ENCODE measurements at regions not wholly inside any gene's neighbourhood (a gene's known extent, or its start where the extent isn't known, plus 50 kb on each side); places are given as distances from the start of the nearest gene placed in this dataset.

DNA sequence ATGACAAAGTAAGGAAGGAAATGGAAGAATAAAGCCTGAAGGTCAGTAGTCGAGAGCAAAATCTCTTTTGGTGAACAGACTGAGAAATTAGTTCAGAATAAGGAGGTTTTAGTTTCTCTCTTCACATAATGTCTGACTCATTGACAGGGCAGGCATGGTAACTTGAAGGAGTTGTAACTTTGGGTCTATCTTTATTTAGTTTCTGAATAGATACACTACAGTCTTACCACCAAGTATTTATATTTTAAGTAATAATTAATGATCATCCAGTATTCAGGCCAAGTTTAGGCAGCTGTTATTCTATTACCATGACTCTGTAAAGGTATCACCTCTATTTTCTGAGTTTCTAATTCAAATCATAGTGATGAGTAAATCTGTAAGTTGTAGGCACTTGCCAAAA is 219.9 kb downstream of the SPRY2 start:
- no peak for DNase-seq

DNA sequence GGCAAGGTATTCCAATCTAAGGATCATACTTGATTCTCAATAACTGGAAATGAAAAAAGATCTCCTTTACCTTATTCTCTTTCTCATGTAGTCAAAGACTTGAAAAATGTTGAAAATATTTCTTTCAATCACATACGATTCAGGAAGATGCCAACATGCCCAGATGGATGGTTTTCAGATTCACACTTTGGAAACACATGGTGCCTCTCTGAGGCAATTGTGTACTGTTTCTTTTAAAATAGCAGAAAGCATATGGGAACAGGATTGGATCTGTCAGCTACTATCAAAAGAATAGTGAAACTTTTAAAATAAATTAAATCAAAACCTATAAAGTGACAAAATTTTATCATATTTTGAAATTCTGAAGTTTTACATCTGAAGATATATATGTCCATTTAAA is 222.4 kb downstream of the SPRY2 start:
- DNase-seq = no peak

DNA sequence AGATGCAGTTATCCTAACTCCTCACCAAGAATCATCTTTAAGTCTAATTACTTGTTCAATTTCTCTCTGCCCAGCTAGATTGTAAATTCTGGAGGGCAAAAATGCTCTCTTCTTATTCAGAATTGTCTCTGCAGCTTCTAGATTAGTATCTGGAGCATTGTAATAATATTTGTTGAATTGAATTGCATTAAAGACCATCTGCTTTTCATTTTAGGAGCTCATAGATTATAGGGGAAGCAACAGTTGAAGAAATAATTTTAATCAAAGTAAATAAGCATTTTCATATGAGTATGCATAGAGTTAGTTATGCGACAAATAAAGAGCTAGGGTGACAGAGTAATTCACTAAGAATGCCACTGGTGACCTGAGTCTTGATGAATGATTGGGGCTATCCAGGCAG is 222.8 kb downstream of the SPRY2 start:
- DNase-seq = no peak

DNA sequence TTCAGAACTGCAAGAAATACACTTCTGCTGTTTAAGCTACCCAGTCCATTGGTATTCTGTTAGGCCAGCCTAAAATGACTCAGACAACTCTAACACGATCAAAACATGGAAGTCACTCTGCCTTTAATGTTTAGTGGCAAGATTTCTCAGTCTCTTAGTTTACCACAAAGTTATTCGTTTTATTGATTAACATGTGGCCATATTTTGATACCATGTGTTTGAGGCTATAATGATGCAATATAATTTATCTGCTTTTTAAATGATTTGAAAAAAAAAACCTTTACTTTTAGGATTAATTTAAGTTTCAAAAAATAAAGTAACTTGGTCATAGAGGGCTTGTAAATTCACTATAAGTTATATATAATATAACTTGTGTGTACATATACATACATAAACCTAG is 223.4 kb downstream of the SPRY2 start:
- DNase-seq = no peak

DNA sequence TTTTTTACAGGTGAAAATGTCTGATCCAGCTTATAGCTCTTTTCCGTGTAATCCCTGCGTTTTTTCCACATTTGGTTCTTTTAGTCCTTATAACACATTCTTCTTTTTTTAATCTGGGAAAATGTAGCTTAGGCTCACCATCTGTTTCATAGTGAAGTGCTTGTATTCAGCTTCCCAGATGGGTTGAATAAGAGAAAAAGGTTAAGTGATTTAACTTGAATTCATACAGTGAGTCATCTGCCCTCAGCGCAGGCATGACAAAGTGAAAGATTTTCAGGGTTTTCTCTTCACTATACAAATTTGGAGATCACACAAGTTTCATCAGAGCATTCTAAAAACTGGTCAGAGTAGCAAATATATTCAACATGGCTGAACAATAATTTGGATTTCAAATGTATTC is 224.8 kb downstream of the SPRY2 start:
- DNase-seq = no peak

DNA sequence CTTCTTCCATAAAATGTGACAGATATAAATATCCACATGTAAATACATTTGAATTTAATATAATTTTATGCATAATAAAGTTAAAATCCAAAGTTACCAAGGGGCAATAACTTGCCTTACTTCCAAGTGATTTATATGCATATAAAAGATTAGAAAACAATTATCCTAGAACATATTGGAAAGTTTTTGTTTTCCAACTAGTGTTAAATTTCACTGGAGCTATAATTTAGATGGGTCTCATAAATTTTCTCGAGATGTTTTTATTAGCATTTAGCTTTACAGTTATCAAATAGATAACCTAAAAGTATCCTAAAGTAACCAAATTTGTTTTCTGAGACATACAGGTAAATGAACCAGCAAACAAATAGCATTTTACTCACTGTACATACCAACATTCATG is 225.3 kb downstream of the SPRY2 start:
- DNase-seq = no peak

DNA sequence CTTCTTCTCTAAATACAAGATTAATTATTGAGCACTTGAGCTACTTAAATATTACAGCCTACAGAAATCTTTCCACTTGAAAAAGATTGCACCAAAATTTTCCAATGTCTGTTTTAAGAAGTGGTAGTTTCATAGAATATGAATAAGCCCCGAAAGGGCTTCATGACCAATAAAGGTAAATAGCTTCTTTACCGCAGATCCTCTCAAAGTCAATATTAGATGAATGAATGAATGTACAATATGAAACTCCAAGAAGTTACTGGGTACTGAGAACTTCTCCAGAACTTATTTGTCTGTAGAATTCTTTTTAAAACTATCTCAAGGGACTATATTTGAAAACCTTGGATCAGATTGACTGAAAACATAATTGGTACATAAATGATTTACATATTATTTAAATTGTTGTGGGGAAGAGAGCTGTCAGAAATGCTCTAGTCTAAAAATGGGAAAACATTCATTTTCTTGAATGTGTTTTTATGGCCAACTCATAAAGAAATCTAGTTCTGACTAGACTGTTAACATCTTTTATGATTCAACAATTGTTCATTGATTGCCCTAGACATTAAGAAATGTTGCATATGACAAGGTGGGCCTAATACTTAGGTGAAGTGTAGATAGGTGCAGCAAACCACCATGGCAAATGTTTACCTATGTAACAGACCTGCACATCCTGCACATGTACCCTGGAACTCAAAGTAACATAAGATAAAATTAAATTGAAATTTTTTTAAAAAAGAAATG is 227.0 kb downstream of the SPRY2 start:
- DNase-seq = no peak

DNA sequence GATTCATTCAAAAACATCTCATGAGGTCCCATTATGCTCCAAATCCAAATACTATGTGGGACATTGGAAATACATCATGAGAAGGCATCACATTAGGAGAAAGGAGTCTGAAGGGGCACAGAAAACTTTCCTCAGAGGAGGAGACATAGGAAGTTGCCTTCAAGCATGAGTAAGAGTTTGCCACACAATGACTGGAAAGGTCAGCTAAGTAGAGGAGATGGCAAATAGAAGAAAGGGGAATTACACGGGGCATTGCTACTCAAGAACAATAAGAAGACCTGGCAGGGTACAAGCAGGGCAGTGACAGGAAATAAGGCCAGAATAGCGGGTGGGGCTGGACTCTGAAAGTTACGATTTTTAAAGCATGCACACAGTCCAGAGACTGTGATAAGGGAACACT is 231.6 kb downstream of the SPRY2 start:
- DNase-seq = no peak

DNA sequence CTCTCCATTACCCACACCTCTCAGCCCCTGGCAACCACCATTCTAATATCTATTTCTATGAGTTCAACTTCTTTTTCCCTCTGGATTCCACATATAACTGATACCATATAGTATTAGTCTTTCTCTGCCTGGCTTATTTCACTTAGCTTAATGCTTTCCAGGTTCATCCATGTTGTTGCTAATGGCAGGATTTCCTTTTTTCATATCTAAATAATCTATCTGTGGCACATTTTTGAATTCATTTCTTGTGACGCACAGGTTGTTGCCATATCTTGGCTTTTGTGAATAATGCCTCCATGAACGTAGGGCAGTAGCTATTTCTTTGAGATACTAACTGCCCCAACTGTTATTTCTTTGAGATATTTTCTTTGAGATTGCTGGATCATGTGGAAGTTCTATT is 235.6 kb downstream of the SPRY2 start:
- no peak for DNase-seq

DNA sequence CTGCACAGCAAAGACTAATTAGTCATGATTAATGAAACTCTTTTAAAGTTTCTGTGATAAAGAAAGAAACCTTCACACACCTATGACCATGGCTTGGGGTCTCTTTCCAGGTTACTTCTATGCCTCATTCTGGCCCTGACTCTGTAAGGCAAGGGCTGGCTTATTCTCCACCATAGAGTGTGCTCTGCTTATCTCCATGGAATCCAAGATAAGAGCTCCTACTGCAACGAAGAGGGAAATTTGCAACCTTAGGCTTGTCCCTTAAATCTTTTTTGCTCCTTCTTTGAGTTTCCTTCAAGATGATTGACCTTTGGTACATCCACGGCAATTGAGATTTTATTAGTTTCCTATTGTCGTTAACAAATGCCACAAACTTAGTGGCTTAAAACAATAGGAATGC is 239.9 kb downstream of the SPRY2 start:
- DNase-seq = no peak

DNA sequence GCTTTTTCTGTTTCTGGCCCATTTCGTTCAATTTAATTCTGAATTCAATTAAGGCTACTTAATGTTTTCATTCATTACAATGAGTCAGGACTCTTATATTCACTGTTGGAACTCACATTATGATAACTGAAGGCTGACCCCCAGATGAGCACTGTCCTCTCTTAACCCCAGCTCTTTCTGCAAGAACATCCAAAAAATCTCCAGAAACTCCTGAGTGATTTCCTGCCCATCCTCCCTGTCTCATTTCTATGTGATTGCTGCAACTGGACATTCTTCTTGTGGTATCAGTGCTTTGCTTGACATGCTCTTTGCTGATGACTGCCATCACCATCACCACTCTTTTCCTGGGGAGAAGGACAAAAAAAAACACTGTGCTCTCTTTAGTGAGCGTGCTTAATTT is 240.3 kb downstream of the SPRY2 start:
- DNase-seq = no peak

DNA sequence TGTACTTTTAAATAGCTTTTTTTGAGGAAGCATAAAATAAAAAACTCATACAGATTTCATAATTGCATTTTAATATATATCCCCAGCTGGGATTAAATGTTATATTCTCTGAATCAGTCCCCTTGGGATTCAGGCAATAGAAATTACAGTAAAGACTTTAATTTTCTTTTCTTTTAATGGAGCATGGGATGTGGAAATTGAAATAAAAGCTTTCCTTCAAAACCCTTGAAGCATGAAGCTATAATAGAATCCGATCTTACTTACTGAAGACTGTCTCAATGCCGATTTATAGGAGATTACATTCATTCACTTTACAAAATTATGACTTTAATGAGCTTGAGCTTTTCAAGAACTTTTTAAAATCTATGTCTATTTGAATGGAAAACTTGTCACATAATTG is 243.4 kb downstream of the SPRY2 start:
- DNase-seq = no peak

DNA sequence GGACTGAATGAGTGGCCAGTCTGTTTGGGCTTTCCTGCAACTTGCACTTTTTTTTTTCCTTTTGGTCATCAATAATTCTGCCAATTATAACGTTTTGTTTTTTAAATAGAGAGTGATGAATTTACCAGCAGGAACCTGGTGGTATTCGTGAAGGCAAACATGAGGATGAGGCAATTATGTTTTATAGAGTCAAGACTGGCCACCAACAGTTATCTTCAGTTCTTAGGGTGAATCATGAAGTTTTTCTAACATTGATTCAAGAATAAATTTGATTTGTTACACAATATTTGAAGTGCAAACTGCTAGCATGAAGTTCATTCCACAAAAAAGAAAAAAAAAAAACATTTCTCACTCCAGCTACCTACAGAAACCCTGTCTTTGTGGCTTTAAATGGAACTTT is 244.5 kb downstream of the SPRY2 start:
- no peak for DNase-seq

DNA sequence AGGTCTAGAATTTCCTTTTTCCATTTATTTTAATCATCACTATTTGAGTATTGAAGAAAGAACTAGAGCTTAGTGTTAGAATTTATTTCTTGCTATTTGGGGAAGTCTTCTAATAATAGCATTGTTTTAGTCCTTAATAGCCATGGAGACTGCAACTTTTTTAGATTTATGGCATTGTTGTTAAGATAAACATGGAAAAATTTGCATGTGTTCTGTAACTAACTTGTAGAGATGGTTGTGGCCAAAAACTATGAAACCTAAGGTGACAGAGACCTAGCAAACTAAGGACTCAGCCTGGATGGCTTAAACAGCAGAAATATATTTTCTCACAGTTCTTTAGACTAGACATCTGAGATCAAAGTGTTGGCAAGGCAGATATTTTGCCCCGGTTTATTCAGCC is 246.4 kb downstream of the SPRY2 start:
- no peak for DNase-seq

DNA sequence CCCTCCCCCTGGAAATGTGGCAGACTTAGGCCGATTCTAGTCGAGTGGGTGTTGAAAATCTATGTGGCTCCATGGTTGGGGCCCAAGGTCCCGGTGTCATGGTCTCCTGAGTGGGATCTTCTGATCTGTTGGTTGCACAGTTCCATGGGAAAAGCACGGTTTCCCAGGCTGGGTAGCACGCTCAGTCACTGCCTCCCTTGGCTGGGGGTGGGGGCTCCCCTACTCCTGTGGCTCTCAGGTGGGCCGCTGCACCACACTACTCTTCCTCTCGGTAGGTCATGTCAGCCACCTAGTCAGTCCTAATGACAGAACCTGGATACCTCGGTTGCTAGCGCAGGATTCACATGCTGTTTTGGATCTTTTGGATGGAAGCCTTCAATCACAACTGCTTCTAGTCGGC is 247.0 kb downstream of the SPRY2 start:
- DNase-seq = no peak

DNA sequence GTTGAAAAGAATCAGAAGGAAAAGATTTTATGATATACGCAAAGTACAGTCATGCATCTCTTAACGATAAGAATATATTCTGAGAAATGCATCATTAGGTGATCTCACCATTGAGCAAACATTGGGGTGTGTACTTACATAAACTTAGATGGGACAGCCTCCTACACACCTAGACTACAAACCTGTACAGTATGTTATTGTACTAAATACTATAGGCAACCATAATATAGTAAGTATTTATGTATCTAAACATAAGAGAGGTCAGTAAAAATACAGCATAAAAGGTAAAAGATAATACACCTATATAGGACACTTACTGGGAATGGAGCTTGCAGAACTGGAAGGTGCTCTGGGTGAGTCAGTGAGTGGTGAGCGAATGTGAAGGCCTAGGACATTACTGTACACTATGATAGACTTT is 254.6 kb downstream of the SPRY2 start:
- DNase-seq = no peak

DNA sequence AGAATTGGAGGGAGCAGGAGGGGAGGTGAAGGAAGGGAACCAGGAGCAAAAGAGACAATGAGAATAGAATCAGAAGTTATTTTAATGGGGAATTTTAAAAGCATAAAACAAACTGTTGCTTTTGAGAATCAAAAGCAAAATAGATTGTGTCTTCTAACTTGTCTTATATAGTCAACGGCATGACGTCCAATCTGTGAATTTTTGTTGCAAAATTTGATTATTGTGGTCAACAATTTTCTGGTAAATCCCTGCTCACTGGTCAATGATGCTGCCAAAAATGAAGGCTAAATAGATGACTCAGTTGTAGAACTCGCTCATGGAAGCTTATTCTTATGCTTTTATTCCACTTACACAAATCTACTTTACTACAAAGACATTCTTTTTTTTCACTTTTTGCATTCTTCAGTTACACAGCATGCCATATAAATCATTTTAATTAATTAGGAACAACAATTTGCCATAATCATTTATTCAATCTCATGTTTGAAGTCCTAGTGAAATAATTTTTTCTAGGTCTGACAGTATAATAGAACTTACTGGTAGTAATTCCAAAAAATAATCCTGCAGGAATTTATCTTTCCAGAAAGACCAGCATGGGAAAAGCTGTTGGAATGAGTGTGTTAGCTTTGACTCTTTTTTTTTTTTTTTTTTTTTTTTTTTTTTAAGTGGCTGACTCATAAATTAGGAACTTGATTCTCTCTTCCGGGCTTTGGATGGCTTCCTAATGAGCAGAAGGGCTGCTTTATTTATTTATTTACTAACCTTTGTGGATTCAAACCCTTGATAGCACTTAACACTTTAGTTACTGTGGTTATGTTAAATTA is 256.9 kb downstream of the SPRY2 start:
- DNase-seq = no peak

DNA sequence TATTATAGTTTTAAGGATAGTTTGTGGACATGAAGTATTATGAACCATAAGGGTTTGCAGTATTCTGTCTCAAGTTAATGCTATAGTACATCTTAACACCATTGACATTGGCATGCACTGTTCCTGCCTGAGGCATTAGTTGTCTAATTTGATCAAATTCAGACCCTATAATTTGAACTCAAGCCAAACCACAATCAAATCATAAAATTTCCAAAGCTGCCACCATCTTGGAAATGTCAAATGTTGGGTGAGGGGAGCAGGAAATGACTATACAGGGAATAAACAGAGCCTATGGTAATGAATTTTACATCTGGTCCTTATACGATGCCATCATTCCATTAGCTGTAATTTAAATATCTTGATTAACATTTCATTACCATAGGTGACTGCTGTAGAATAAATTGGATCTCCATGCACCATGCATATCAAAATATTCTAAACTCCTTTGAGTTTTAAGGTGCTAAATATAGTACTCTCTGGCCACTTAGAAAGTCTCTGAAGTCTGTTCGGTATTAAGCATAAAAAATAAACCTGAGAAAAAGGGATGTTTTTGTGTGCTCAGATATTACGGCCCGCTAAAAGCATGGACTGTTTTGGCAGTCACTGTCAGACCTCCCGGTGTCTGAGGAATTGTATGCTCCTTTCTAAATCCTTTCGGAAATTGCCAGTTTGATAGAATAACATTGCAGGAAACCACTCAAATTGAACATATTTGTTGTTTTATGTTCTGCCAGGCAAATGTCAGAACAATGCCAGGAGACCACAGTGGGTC is 257.7 kb downstream of the SPRY2 start:
- no peak for DNase-seq

DNA sequence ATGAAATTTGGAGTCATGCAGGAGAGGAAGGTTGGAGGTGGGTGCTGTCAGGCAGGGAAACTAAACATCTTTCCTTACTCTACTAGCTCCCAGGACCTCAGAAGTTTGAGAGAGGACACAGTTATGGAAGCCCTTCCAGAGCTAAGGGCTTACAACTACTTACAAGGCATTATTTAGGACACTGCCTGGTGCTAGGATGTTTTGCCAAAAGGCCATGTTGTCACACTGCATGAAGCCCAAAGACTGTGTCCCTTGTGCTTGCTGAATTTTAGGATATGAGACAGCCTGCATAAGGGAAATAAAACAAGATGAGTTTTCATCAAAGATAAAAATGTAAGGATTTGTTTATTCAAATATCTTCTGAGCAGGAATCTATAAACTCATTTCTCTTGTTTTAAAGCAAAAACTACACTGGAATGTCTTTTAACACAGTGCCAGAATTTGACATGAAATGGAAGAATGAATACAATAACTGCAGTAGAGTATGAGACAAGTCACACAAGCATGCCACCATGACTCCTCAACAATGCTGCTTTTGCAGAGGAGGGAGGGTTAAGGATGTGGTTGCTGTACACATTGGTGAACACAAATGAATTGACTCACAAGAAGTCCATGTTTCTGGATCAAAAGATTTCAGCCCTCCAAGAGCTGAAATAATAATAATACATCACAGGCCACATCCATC is 258.4 kb downstream of the SPRY2 start:
- no peak for DNase-seq

DNA sequence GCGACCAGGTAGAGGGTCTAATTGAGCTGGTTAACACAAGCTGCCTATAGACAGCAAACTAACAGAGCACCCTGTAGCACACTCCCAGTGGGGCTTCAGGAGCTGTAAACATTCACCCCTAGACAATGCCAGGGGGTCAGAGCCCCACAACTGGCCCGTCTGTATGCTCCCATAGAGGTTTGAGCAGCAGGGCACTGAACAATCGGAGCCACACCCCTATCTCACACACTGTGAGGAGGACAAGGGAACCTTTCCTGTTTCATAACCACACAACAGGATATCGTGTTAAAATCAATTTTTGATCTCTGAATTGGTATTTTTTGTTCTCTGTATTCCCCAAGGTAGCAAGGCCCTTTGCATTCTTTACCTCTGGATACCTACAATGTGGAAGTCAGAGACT is 266.1 kb downstream of the SPRY2 start:
- no peak for DNase-seq

DNA sequence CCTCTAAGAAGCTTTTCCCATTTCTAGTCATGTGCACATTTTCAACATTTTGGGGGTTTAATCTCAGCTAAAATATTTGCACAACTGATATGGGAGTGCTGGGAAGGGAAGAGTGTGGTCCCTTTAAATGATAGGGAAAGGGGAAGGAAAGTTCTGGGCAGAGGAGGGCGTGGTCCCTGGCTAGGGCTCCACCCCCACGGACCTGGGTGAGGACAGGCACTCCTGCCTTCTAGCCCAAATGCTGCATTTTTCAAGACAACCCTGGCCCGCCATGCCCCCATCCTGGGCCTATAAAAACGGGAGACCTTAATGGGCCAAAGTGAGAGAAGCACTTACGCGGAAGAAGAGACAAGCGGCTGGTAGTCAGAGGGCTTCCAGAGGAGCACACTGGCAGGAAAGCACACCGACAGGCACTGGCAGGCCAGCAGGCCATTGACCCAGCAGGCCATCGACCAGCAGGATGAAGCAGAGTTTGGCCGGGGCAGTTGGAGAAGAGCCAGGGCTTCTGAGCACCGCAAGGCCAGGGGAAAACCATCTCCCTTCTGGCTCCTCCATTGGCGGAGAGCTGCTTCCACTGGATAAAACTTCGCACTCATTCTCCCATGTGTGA is 266.7 kb downstream of the SPRY2 start:
- no peak for DNase-seq

DNA sequence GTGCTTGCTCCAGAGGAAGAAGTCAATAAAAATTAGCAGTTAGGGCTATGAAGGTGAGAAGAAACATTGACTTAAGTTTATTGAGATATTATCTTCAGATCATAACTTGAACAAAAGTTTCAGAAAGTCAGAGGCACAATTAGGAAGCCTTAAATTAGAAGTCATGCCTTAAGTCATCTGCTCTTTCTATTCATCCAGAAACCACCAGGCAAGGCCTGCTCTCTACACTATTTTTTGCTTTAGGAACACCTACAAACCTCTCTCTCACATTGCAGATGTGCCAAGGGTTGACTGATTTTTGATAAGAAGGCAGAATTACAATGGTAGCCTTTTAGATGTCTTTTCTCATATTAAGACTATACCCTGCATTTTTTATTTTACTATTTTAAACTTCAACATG is 268.7 kb downstream of the SPRY2 start:
- no peak for DNase-seq
